PC-3 (cell line): ENCODE measurements at regions not wholly inside any gene's neighbourhood (a gene's known extent, or its start where the extent isn't known, plus 50 kb on each side); places are given as distances from the start of the nearest gene placed in this dataset.

Experiments
- ATAC-seq: fragments of 200-7000 bp; cut with Tn5 transposase; 2 replicates; pipeline ENCODE4 v1.9.1; 2020; ENCODE audit warnings: mild to moderate bottlenecking, moderate library complexity
- BruUV-seq: library from RNA; stranded (reverse); fragments of 400-500 nt; replicated peaks from 2 replicates; lab custom pipeline; 2021; lab: Mats Ljungman, UMichigan
- CTCF ChIA-PET: fragments of 300-600 bp; sonication (Branson Sonifier 250); formaldehyde crosslinking; loops from one replicate; lab custom pipeline; 2022; ENCODE audit warnings: antibody characterized with exemption; lab: Charles Lee
- POLR2A ChIA-PET: fragments of 300-600 bp; sonication (Branson Sonifier 250); formaldehyde crosslinking; loops from one replicate; lab custom pipeline; 2022; ENCODE audit warnings: antibody characterized with exemption; ENCODE audit not compliant: unreplicated experiment; lab: Charles Lee
- DNase-seq: peaks from one replicate; pipeline ENCODE4 v3.0.0-alpha.2; 2015
- H2AFZ ChIP-seq: fragments of 300-600 bp; sonication (generic); 2 replicates; pipeline ENCODE4 v1.6.0; 2016; ENCODE audit warnings: antibody characterized with exemption, low read length
- H3F3A ChIP-seq: fragments of 300-600 bp; sonication (generic); one replicate; pipeline ENCODE4 v1.6.0; 2017; ENCODE audit warnings: antibody characterized with exemption, low read length, control low read depth, mild to moderate bottlenecking; ENCODE audit not compliant: unreplicated experiment
- H3K27ac ChIP-seq: fragments of 300-600 bp; sonication (generic); 2 replicates; pipeline ENCODE4 v1.5.1; 2016; ENCODE audit warnings: mild to moderate bottlenecking, low read length
- H3K27me3 ChIP-seq: fragments of 300-600 bp; sonication (generic); 2 replicates; pipeline ENCODE4 v1.6.1; 2016; ENCODE audit warnings: low read length, mixed read lengths
- H3K36me3 ChIP-seq: fragments of 300-600 bp; sonication (generic); 2 replicates; pipeline ENCODE4 v1.6.1; 2016; ENCODE audit warnings: low read depth, mixed run types, low read length, mixed read lengths
- H3K4me1 ChIP-seq: fragments of 300-600 bp; sonication (generic); 2 replicates; pipeline ENCODE4 v1.5.1; 2016; ENCODE audit warnings: low read length; ENCODE audit not compliant: insufficient read depth
- H3K4me2 ChIP-seq: fragments of 300-600 bp; sonication (generic); 2 replicates; pipeline ENCODE4 v1.6.0; 2016; ENCODE audit warnings: low read length
- H3K4me3 ChIP-seq: fragments of 300-600 bp; sonication (generic); 2 replicates; pipeline ENCODE4 v1.5.1; 2016; ENCODE audit warnings: mild to moderate bottlenecking, low read length, mixed read lengths
- H3K79me2 ChIP-seq: fragments of 300-600 bp; sonication (generic); 2 replicates; pipeline ENCODE4 v1.6.1; 2017; ENCODE audit warnings: low read length, mixed read lengths
- H3K9ac ChIP-seq: fragments of 300-600 bp; sonication (generic); 2 replicates; pipeline ENCODE4 v1.6.0; 2016; ENCODE audit warnings: mild to moderate bottlenecking, low read length
- H3K9me2 ChIP-seq: fragments of 300-600 bp; sonication (generic); replicated peaks from 2 replicates; pipeline ENCODE4 v1.6.1; 2016; ENCODE audit warnings: mixed run types, low read length, mixed read lengths
- H3K9me3 ChIP-seq: fragments of 300-600 bp; sonication (generic); 2 replicates; pipeline ENCODE4 v1.6.1; 2016; ENCODE audit warnings: low read length, mixed read lengths
- H4K20me1 ChIP-seq: fragments of 300-600 bp; sonication (generic); 2 replicates; pipeline ENCODE4 v1.6.1; 2016; ENCODE audit warnings: low read length, mixed read lengths
- CTCF ChIP-seq: fragments of 300-600 bp; sonication (generic); conservative IDR thresholded peaks from 2 replicates; pipeline ENCODE4 v1.5.1; 2017; ENCODE audit warnings: antibody characterized with exemption, low read depth, mild to moderate bottlenecking, low read length
- EZH2 ChIP-seq: fragments of 300-600 bp; sonication (generic); IDR thresholded peaks from one replicate; pipeline ENCODE4 v1.6.1; 2017; ENCODE audit warnings: antibody characterized with exemption, mild to moderate bottlenecking, low read length; ENCODE audit not compliant: unreplicated experiment
- EZH2phosphoT487 ChIP-seq: fragments of 300-600 bp; sonication (generic); IDR thresholded peaks from 2 replicates; pipeline ENCODE4 v1.6.1; 2018; ENCODE audit warnings: mild to moderate bottlenecking, antibody characterized with exemption, low read length, borderline replicate concordance
- intact Hi-C: fragments of 100-400 bp; cut with micrococcal nuclease; formaldehyde crosslinking; loops from 2 replicates; pipeline ENCODE4 v1.9.0; 2023

- no peaks in the 10 kb centered on the region for H4K20me1 ChIP-seq
- H3K4me2 ChIP-seq, result peak overlapping the region; percentile 61
- peak; percentile 87 for DNase-seq
- TF ChIP-seq EZH2phosphoT487 (no peak), CTCF (no peak), EZH2 (no peak)
- peaks cover 15% of the 10 kb centered on the region for H3K4me1 ChIP-seq
- H3K27me3 ChIP-seq, result no peaks in the 10 kb centered on the region; the same call in none of the 2 replicates
- no peak overlapping the region for H3K4me3 ChIP-seq
- H3K9me2 ChIP-seq, result no peaks in the 10 kb centered on the region
- H3K9me3 ChIP-seq, result no peaks in the 10 kb centered on the region
- peak; percentile 57 for ATAC-seq
- H3K27ac ChIP-seq, result no peak overlapping the region
- no peaks in the 10 kb centered on the region for H3K36me3 ChIP-seq
- ChIA-PET POLR2A (no interaction called here), CTCF (no interaction called here)
- intact Hi-C loops, result no loop called here
- H3K79me2 ChIP-seq, result no peaks in the 10 kb centered on the region
- peak overlapping the region; percentile 54 for H2AFZ ChIP-seq
- no TSS peak for BruUV-seq
- H3F3A ChIP-seq, result no peaks in the 10 kb centered on the region
- H3K9ac ChIP-seq, result no peak overlapping the region
Measured at GRCh38 chr20:24746351-24746685, 202.8 kb upstream of the CST7 start.

GRCh38 chr20:24747010-24747712, 201.9 kb upstream of the CST7 start:
- H3K36me3 ChIP-seq, result no peaks in the 10 kb centered on the region
- peaks cover 15% of the 10 kb centered on the region for H3K4me1 ChIP-seq

More at GRCh38 chr20:24747010-24747712, 201.9 kb upstream of the CST7 start:
- no TSS peak for BruUV-seq
- Histone ChIP-seq H3F3A (no peaks in the 10 kb centered on the region), H4K20me1 (no peaks in the 10 kb centered on the region), H3K4me2 (no peak overlapping the region), H3K4me3 (no peak overlapping the region), H3K9me2 (no peaks in the 10 kb centered on the region), H2AFZ (no peak overlapping the region), H3K9ac (no peak overlapping the region), H3K27me3 (no peaks in the 10 kb centered on the region; the same call in none of the 2 replicates), H3K9me3 (no peaks in the 10 kb centered on the region), H3K27ac (no peak overlapping the region), H3K79me2 (no peaks in the 10 kb centered on the region)
- TF ChIP-seq CTCF (no peak), EZH2phosphoT487 (no peak), EZH2 (no peak)
- intact Hi-C loops, result no loop called here
- ATAC-seq, result no peak
- ChIA-PET POLR2A (no interaction called here), CTCF (no interaction called here)
- no peak for DNase-seq
